SU-DHL-6 (cell line): ENCODE measurements at regions not wholly inside any gene's neighbourhood (a gene's known extent, or its start where the extent isn't known, plus 50 kb on each side); places are given as distances from the start of the nearest gene placed in this dataset.

Experiments used
- H2AFZ ChIP-seq: fragments of 200-600 bp; sonication (generic); 2 replicates; pipeline ENCODE4 v1.6.1; 2014; ENCODE audit warnings: low read depth, mild to moderate bottlenecking, moderate library complexity, mixed read lengths, antibody characterized with exemption, low read length; ENCODE audit not compliant: severe bottlenecking
- H3F3A ChIP-seq: fragments of 200-600 bp; shearing (Covaris generic); 2 replicates; pipeline ENCODE4 v1.6.0; 2016; ENCODE audit warnings: antibody characterized with exemption, mild to moderate bottlenecking; ENCODE audit not compliant: insufficient read depth
- H3K27ac ChIP-seq: fragments of 200-600 bp; sonication (generic); 2 replicates; pipeline ENCODE4 v1.5.1; 2016; ENCODE audit warnings: low read depth, mild to moderate bottlenecking, low read length, moderate library complexity, mixed read lengths
- H3K27me3 ChIP-seq: fragments of 200-600 bp; sonication (generic), shearing (Covaris generic); 2 replicates; pipeline ENCODE4 v1.6.0; 2014; ENCODE audit warnings: mild to moderate bottlenecking, low read length
- H3K36me3 ChIP-seq: fragments of 200-600 bp; sonication (generic); 2 replicates; pipeline ENCODE4 v1.6.1; 2014; ENCODE audit warnings: mild to moderate bottlenecking, low read length, mixed read lengths
- H3K4me2 ChIP-seq: fragments of 300-600, 200-600 bp; shearing (Covaris generic), sonication (generic); 2 replicates; pipeline ENCODE4 v1.6.0; 2014; ENCODE audit warnings: low read length, low read depth, mild to moderate bottlenecking; ENCODE audit not compliant: poor library complexity, severe bottlenecking
- H3K4me3 ChIP-seq: fragments of 200-600 bp; sonication (generic); 2 replicates; pipeline ENCODE4 v1.5.1; 2014; ENCODE audit warnings: antibody characterized with exemption, low read length, mild to moderate bottlenecking, mixed read lengths; ENCODE audit not compliant: insufficient read depth, poor library complexity, severe bottlenecking
- H3K79me2 ChIP-seq: fragments of 200-600 bp; sonication (generic); 2 replicates; pipeline ENCODE4 v1.6.1; 2014; ENCODE audit warnings: mild to moderate bottlenecking, low read length, moderate library complexity; ENCODE audit not compliant: insufficient read depth
- H3K9ac ChIP-seq: fragments of 200-600 bp; sonication (generic); 2 replicates; pipeline ENCODE4 v1.7.0; 2014; ENCODE audit warnings: mild to moderate bottlenecking, low read length
- H3K9me2 ChIP-seq: fragments of 200-600 bp; sonication (generic); replicated peaks from 2 replicates; pipeline ENCODE4 v1.6.1; 2014; ENCODE audit warnings: low read length; ENCODE audit not compliant: insufficient read depth
- H3K9me3 ChIP-seq: fragments of 200-600 bp; sonication (generic); 2 replicates; pipeline ENCODE4 v1.6.1; 2014; ENCODE audit warnings: low read length, mixed read lengths; ENCODE audit not compliant: insufficient read depth
- H4K20me1 ChIP-seq: fragments of 200-600 bp; sonication (generic); 2 replicates; pipeline ENCODE4 v1.6.1; 2014; ENCODE audit warnings: low read depth, mild to moderate bottlenecking, antibody characterized with exemption, low read length, moderate library complexity, mixed read lengths
- EZH2phosphoT487 ChIP-seq: fragments of 200-600 bp; sonication (generic), shearing (Covaris generic); conservative IDR thresholded peaks from 2 replicates; pipeline ENCODE4 v1.6.1; 2018; ENCODE audit warnings: mild to moderate bottlenecking, antibody characterized with exemption, low read length, moderate library complexity, mixed read lengths
- TF ChIP-seq, protein P1 (sequence below): fragments of 200-600 bp; sonication (generic); IDR thresholded peaks from one replicate; pipeline ENCODE4 v1.5.1; 2017; ENCODE audit warnings: antibody characterized with exemption, mild to moderate bottlenecking, low read length, moderate library complexity; ENCODE audit not compliant: insufficient read depth, poor library complexity, severe bottlenecking

GRCh38 chr1:61566177-61566576 lies 158.8 kb downstream of the TM2D1 start:
- Histone ChIP-seq H3K79me2 (no peaks in the 10 kb centered on the region), H3K4me3 (no peak overlapping the region), H3K9ac (no peak overlapping the region), H3K27ac (no peak overlapping the region), H2AFZ (no peak overlapping the region), H3K9me3 (peaks cover 12% of the 10 kb centered on the region; the same call in 1 of the 2 replicates), H3K9me2 (no peaks in the 10 kb centered on the region), H3K4me2 (no peak overlapping the region), H3K36me3 (no peaks in the 10 kb centered on the region), H3K27me3 (no peaks in the 10 kb centered on the region), H4K20me1 (no peaks in the 10 kb centered on the region), H3F3A (no peaks in the 10 kb centered on the region)
- TF ChIP-seq EZH2phosphoT487: no peak
- TF ChIP-seq, protein P1, sequence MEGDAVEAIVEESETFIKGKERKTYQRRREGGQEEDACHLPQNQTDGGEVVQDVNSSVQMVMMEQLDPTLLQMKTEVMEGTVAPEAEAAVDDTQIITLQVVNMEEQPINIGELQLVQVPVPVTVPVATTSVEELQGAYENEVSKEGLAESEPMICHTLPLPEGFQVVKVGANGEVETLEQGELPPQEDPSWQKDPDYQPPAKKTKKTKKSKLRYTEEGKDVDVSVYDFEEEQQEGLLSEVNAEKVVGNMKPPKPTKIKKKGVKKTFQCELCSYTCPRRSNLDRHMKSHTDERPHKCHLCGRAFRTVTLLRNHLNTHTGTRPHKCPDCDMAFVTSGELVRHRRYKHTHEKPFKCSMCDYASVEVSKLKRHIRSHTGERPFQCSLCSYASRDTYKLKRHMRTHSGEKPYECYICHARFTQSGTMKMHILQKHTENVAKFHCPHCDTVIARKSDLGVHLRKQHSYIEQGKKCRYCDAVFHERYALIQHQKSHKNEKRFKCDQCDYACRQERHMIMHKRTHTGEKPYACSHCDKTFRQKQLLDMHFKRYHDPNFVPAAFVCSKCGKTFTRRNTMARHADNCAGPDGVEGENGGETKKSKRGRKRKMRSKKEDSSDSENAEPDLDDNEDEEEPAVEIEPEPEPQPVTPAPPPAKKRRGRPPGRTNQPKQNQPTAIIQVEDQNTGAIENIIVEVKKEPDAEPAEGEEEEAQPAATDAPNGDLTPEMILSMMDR: no peak

DNA sequence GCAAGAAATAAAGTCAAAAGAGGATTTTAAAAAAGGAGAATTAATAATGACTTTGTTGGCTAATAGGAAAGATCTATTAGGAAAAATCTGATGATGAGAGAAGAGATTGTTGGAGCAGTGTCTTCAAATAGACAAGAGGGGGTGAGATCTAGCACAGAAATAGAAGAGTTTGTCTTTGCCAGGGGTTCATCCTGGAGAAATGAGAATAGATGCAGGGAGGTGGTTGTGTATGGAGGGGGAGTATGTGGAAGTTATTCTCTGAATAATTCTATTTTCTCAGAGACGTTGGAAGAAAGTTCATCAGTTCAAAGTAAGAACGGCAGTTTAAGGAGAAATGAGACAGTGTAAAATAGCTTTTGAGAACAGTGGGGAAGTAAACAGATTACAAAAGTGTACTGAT lies 161.3 kb downstream of the TM2D1 start:
- H3K9me3 ChIP-seq: peaks cover 12% of the 10 kb centered on the region; the same call in 1 of the 2 replicates
- no peaks in the 10 kb centered on the region for H3K79me2 ChIP-seq
- no peak overlapping the region for H3K27ac ChIP-seq
- H3K9me2 ChIP-seq: no peaks in the 10 kb centered on the region
- no peak overlapping the region for H3K9ac ChIP-seq
- no peaks in the 10 kb centered on the region for H3K27me3 ChIP-seq
- H4K20me1 ChIP-seq: no peaks in the 10 kb centered on the region
- no peak overlapping the region for H3K4me3 ChIP-seq
- no peaks in the 10 kb centered on the region for H3F3A ChIP-seq
- no peak for TF ChIP-seq EZH2phosphoT487
- TF ChIP-seq, protein P1: no peak
- no peak overlapping the region for H3K4me2 ChIP-seq
- no peaks in the 10 kb centered on the region for H3K36me3 ChIP-seq
- H2AFZ ChIP-seq: no peak overlapping the region

GRCh38 chr1:61561666-61562065 lies 163.3 kb downstream of the TM2D1 start:
- Histone ChIP-seq H3F3A (no peaks in the 10 kb centered on the region), H3K27ac (no peak overlapping the region), H2AFZ (no peak overlapping the region), H3K9me2 (no peaks in the 10 kb centered on the region), H3K4me2 (no peak overlapping the region), H3K4me3 (no peak overlapping the region), H3K9ac (no peak overlapping the region), H3K36me3 (no peaks in the 10 kb centered on the region), H3K79me2 (no peaks in the 10 kb centered on the region), H3K9me3 (peaks cover 12% of the 10 kb centered on the region; the same call in 1 of the 2 replicates), H4K20me1 (no peaks in the 10 kb centered on the region), H3K27me3 (no peaks in the 10 kb centered on the region)
- TF ChIP-seq, protein P1: no peak
- TF ChIP-seq EZH2phosphoT487: no peak

DNA sequence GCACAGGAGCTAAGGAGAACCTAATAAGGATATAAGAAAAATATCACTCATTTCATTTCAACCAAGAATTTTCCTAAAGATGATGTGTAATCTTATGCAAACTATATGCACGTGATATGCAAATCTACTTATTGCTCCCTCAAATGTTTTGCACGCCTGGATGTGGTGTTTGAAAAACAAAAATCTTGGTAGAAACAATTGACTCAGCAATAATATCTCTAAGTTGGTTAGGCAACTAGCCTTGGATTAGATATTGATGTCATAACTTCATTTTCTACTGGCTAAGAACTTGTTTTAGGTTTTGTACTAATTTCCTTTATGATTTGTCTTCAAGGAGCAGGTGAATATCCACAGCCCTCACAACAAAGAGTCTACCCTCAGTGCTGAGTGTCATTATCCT lies 164.6 kb downstream of the TM2D1 start:
- Histone ChIP-seq H3K4me3 (no peak overlapping the region), H2AFZ (no peak overlapping the region), H3K4me2 (no peak overlapping the region), H3K27ac (no peak overlapping the region), H3K27me3 (no peaks in the 10 kb centered on the region), H3K9ac (no peak overlapping the region), H3K9me3 (peaks cover 4% of the 10 kb centered on the region; the same call in 1 of the 2 replicates), H3K79me2 (no peaks in the 10 kb centered on the region), H4K20me1 (no peaks in the 10 kb centered on the region), H3K9me2 (no peaks in the 10 kb centered on the region), H3F3A (no peaks in the 10 kb centered on the region), H3K36me3 (no peaks in the 10 kb centered on the region)
- no peak for TF ChIP-seq EZH2phosphoT487
